HFFc6 (cell line): ENCODE measurements at regions not wholly inside any gene's neighbourhood (a gene's known extent, or its start where the extent isn't known, plus 50 kb on each side); places are given as distances from the start of the nearest gene placed in this dataset.

ENCODE experiments used
- DNase-seq: peaks from one replicate; pipeline ENCODE4 v3.0.0-alpha.2; 2018
- H3K27ac Mint-ChIP-seq: 2 replicates; pipeline ENCODE4 v1.8.0; 2020; ENCODE audit warnings: mild to moderate bottlenecking, mixed read lengths
- H3K27me3 Mint-ChIP-seq: 2 replicates; pipeline ENCODE4 v1.8.0; 2021; ENCODE audit warnings: mild to moderate bottlenecking, moderate library complexity, mixed read lengths; ENCODE audit not compliant: insufficient read depth
- H3K36me3 Mint-ChIP-seq: 2 replicates; pipeline ENCODE4 v1.8.0; 2021; ENCODE audit warnings: low read depth, mixed read lengths
- H3K4me1 Mint-ChIP-seq: 2 replicates; pipeline ENCODE4 v1.8.0; 2020; ENCODE audit warnings: low read depth, mixed read lengths
- H3K4me3 Mint-ChIP-seq: 2 replicates; pipeline ENCODE4 v1.8.0; 2020; ENCODE audit warnings: mild to moderate bottlenecking, moderate library complexity, mixed read lengths
- H3K9me3 Mint-ChIP-seq: 2 replicates; pipeline ENCODE4 v1.8.0; 2020; ENCODE audit warnings: mild to moderate bottlenecking, mixed read lengths
- CTCF ChIP-seq: fragments of 200-600 bp; sonication (generic); IDR thresholded peaks from 2 replicates; pipeline ENCODE4 v1.5.0; 2021; ENCODE audit warnings: antibody characterized with exemption, mild to moderate bottlenecking

- H3K9me3 Mint-ChIP-seq = no peaks in the 10 kb centered on the region
- no peak for TF ChIP-seq CTCF
- no peak overlapping the region for H3K4me3 Mint-ChIP-seq
- no peaks in the 10 kb centered on the region for H3K36me3 Mint-ChIP-seq
- H3K4me1 Mint-ChIP-seq = peaks cover 5% of the 10 kb centered on the region; the same call in 1 of the 2 replicates
- DNase-seq = no peak
- no peaks in the 10 kb centered on the region; the same call in 1 of the 2 replicates for H3K27me3 Mint-ChIP-seq
- no peak overlapping the region for H3K27ac Mint-ChIP-seq
These were observed 507.2 kb upstream of the PBX1 start for GRCh38 chr1:164051782-164052181.

- TF ChIP-seq CTCF = no peak
- H3K4me1 Mint-ChIP-seq = peaks cover 18% of the 10 kb centered on the region; the same call in 1 of the 2 replicates
- no peaks in the 10 kb centered on the region for H3K9me3 Mint-ChIP-seq
- no peaks in the 10 kb centered on the region for H3K36me3 Mint-ChIP-seq
- H3K27me3 Mint-ChIP-seq = no peaks in the 10 kb centered on the region; the same call in none of the 2 replicates
- no peak overlapping the region for H3K4me3 Mint-ChIP-seq
- no peak overlapping the region for H3K27ac Mint-ChIP-seq
- no peak for DNase-seq
These were observed 504.7 kb upstream of the PBX1 start for GRCh38 chr1:164054331-164054730.

- no peaks in the 10 kb centered on the region for H3K36me3 Mint-ChIP-seq
- no peak for DNase-seq
- H3K4me1 Mint-ChIP-seq = peaks cover 13% of the 10 kb centered on the region; the same call in 1 of the 2 replicates
- no peaks in the 10 kb centered on the region; the same call in none of the 2 replicates for H3K27me3 Mint-ChIP-seq
- no peaks in the 10 kb centered on the region; the same call in 1 of the 2 replicates for H3K9me3 Mint-ChIP-seq
- TF ChIP-seq CTCF = no peak
- H3K4me3 Mint-ChIP-seq = peak overlapping the region; percentile 10; the same call in 1 of the 2 replicates
- no peak overlapping the region for H3K27ac Mint-ChIP-seq
These were observed 500.8 kb upstream of the PBX1 start for GRCh38 chr1:164058198-164058597.

GRCh38 chr1:164061528-164061927, 497.5 kb upstream of the PBX1 start:
- no peak for DNase-seq
- Mint-ChIP-seq H3K9me3 (no peaks in the 10 kb centered on the region; the same call in 1 of the 2 replicates), H3K27me3 (no peaks in the 10 kb centered on the region; the same call in 1 of the 2 replicates), H3K36me3 (no peaks in the 10 kb centered on the region), H3K4me1 (peaks cover 18% of the 10 kb centered on the region; the same call in 1 of the 2 replicates), H3K4me3 (no peak overlapping the region), H3K27ac (no peak overlapping the region)
- no peak for TF ChIP-seq CTCF

GRCh38 chr1:164064501-164064900, 494.5 kb upstream of the PBX1 start:
- Mint-ChIP-seq H3K27me3 (no peaks in the 10 kb centered on the region), H3K4me3 (no peak overlapping the region), H3K9me3 (no peaks in the 10 kb centered on the region; the same call in 1 of the 2 replicates), H3K27ac (no peak overlapping the region), H3K4me1 (peaks cover 5% of the 10 kb centered on the region; the same call in 1 of the 2 replicates), H3K36me3 (no peaks in the 10 kb centered on the region)
- no peak for DNase-seq
- no peak for TF ChIP-seq CTCF
